ENCODE measurements at regions not wholly inside any gene's neighbourhood (a gene's known extent, or its start where the extent isn't known, plus 50 kb on each side); places are given as distances from the start of the nearest gene placed in this dataset.

GRCh38 chr7:142414135-142414534 is 156.3 kb upstream of the PRSS58 start:
- Histone ChIP-seq H3K36me3 (ENCODE audit: control insufficient read depth in 1 of 2, insufficient read depth in 2 of 2, low read length in 2 of 2) (no peaks in the 10 kb centered on the region), H3K4me2 (ENCODE audit: low read length) (no peak overlapping the region), H3K79me2 (ENCODE audit: insufficient read depth, low read length) (no peaks in the 10 kb centered on the region), H3K9me2 (ENCODE audit: insufficient read depth) (no peaks in the 10 kb centered on the region), H2AFZ (ENCODE audit: low read depth, low read length, poor library complexity, severe bottlenecking) (no peak overlapping the region), H3K4me3 (replicated peaks in 1 of 2; ENCODE audit: low read depth in 1 of 2, low read length in 2 of 2) (no peak overlapping the region), H3K9me3 (ENCODE audit: control insufficient read depth in 1 of 2, insufficient read depth in 1 of 2, low read depth in 1 of 2, low read length in 2 of 2) (no peaks in the 10 kb centered on the region), H3K27ac (ENCODE audit: low read depth, low read length) (no peak overlapping the region), H3K27me3 (ENCODE audit: insufficient read depth, low read length) (no peaks in the 10 kb centered on the region), H4K20me1 (ENCODE audit: insufficient read depth) (no peaks in the 10 kb centered on the region), H3K4me1 (ENCODE audit: control insufficient read depth in 1 of 2, insufficient read depth in 2 of 2, low read length in 2 of 2) (peaks cover 0 to 12% of the 10 kb centered on the region in 2 experiments; a peak in 2 of 4 replicates), H3K9ac (ENCODE audit: low read length) (no peak overlapping the region)
- ChIA-PET POLR2A (no interaction called here), CTCF (interaction anchor here (1.7 kb wide), 1 partner anchor 31 kb away, joined by 4 read pairs; no protein-coding TSS in a partner anchor), RAD21 (ENCODE audit: low non-redundant PET in 1 of 2, low total read pairs in 2 of 2, uncharacterized antibody in 2 of 2, unreplicated experiment in 2 of 2) (no interaction called here)
- ATAC-seq (no peak), DNase-seq (ENCODE audit: low read depth, low spot score) (no peak)
- TF ChIP-seq CEBPB (IDR thresholded peaks at IDR 0.05; ENCODE audit: low read depth) (no peak), RAD21 (IDR thresholded peaks at IDR 0.05; ENCODE audit: low read depth) (no peak), ZFX (IDR thresholded peaks at IDR 0.05) (no peak)
- BruUV-seq (replicated peaks): no TSS peak
- intact Hi-C loops (cut with micrococcal nuclease): no loop called here

DNA sequence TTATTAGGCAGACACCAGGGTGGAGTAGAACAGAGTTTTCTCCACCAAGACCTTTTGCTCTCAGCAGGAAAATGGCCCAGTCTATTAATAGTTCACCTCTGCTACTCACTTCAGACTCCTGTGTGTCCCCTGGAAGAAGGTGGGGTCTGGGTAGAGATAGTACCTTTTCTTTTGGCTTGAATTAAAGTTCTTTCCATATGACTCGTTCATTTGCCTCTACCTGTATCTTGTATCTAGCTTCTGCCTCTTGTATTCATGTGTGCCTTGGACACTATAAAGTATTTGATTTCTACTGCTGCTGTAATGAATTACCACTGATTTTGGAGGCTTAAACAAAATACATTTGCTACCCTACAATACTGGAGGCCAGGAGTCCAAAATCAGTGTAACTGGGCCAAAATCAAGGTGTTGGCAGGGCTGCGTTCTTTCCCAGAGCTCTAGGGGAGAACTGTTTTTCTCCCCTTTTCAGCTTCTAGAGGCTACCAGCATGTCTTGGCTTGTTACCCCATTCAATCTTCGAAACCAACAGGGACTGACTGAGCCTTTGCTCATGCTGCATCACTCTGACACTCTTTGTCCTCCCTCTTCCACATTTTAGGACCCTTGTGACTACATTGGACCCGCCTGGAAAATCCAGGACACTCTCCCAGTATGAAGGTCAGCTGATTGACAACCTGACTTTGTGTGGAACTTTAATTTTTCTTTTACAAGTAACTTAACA is 155.6 kb upstream of the PRSS58 start:
- ChIA-PET RAD21 (ENCODE audit: low non-redundant PET in 1 of 2, low total read pairs in 2 of 2, uncharacterized antibody in 2 of 2, unreplicated experiment in 2 of 2) (no interaction called here), CTCF (interaction anchor here (0.6 to 1.7 kb wide), 10 partner anchors 10 to 106 kb away, joined by 3 to 6 read pairs (median 4); no protein-coding TSS in a partner anchor), POLR2A (no interaction called here)
- H3K4me1 ChIP-seq (ENCODE audit: control insufficient read depth in 1 of 2, insufficient read depth in 2 of 2, low read length in 2 of 2): peaks cover 0 to 12% of the 10 kb centered on the region in 2 experiments; a peak in 2 of 4 replicates
- no TSS peak for BruUV-seq (replicated peaks)
- H3K27me3 ChIP-seq (ENCODE audit: insufficient read depth, low read length): no peaks in the 10 kb centered on the region
- ATAC-seq: no peak
- no peaks in the 10 kb centered on the region for H3K79me2 ChIP-seq (ENCODE audit: insufficient read depth, low read length)
- TF ChIP-seq ZNF274 (IDR thresholded peaks at IDR 0.05; ENCODE audit: low read depth, low read length) (no peak), ATF3 (IDR thresholded peaks at IDR 0.05) (no peak), CEBPB (IDR thresholded peaks at IDR 0.05; ENCODE audit: low read depth) (no peak), ELF1 (IDR thresholded peaks at IDR 0.05; ENCODE audit: borderline replicate concordance, low read depth) (no peak), SIN3A (IDR thresholded peaks at IDR 0.05; ENCODE audit: low read depth) (no peak), CTCF (IDR thresholded peaks at IDR 0.05 in 2 of 3, conservative IDR thresholded peaks at IDR 0.05 in 1 of 3; ENCODE audit: borderline replicate concordance in 1 of 3, insufficient read depth in 1 of 3, low read depth in 2 of 3, low read length in 2 of 3) (no peak), EZH2 (IDR thresholded peaks at IDR 0.05) (no peak)
- TF ChIP-seq, protein P1, sequence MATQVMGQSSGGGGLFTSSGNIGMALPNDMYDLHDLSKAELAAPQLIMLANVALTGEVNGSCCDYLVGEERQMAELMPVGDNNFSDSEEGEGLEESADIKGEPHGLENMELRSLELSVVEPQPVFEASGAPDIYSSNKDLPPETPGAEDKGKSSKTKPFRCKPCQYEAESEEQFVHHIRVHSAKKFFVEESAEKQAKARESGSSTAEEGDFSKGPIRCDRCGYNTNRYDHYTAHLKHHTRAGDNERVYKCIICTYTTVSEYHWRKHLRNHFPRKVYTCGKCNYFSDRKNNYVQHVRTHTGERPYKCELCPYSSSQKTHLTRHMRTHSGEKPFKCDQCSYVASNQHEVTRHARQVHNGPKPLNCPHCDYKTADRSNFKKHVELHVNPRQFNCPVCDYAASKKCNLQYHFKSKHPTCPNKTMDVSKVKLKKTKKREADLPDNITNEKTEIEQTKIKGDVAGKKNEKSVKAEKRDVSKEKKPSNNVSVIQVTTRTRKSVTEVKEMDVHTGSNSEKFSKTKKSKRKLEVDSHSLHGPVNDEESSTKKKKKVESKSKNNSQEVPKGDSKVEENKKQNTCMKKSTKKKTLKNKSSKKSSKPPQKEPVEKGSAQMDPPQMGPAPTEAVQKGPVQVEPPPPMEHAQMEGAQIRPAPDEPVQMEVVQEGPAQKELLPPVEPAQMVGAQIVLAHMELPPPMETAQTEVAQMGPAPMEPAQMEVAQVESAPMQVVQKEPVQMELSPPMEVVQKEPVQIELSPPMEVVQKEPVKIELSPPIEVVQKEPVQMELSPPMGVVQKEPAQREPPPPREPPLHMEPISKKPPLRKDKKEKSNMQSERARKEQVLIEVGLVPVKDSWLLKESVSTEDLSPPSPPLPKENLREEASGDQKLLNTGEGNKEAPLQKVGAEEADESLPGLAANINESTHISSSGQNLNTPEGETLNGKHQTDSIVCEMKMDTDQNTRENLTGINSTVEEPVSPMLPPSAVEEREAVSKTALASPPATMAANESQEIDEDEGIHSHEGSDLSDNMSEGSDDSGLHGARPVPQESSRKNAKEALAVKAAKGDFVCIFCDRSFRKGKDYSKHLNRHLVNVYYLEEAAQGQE (IDR thresholded peaks at IDR 0.05; ENCODE audit: low read depth): no peak
- no peaks in the 10 kb centered on the region for H3K36me3 ChIP-seq (ENCODE audit: control insufficient read depth in 1 of 2, insufficient read depth in 2 of 2, low read length in 2 of 2)
- no peaks in the 10 kb centered on the region for H3K9me3 ChIP-seq (ENCODE audit: control insufficient read depth in 1 of 2, insufficient read depth in 1 of 2, low read depth in 1 of 2, low read length in 2 of 2)
- no peak overlapping the region for H3K9ac ChIP-seq (ENCODE audit: low read length)
- no peak overlapping the region for H3K27ac ChIP-seq (ENCODE audit: low read depth, low read length)
- peak overlapping the region; percentile 94 for H2AFZ ChIP-seq (ENCODE audit: low read depth, low read length, poor library complexity, severe bottlenecking)
- H3K9me2 ChIP-seq (ENCODE audit: insufficient read depth): no peaks in the 10 kb centered on the region
- no peaks in the 10 kb centered on the region for H4K20me1 ChIP-seq (ENCODE audit: insufficient read depth)
- intact Hi-C loops (cut with micrococcal nuclease): no loop called here
- DNase-seq (ENCODE audit: low read depth, low spot score): no peak
- no peak overlapping the region for H3K4me3 ChIP-seq (replicated peaks in 1 of 2; ENCODE audit: low read depth in 1 of 2, low read length in 2 of 2)
- H3K4me2 ChIP-seq (ENCODE audit: low read length): no peak overlapping the region

Data from HCT116 (cell line).